ENCODE measurements at regions not wholly inside any gene's neighbourhood (a gene's known extent, or its start where the extent isn't known, plus 50 kb on each side); places are given as distances from the start of the nearest gene placed in this dataset.

- H3K27ac Mint-ChIP-seq: no peak overlapping the region
- DNase-seq (ENCODE audit: low spot score): no peak
- H3K27me3 Mint-ChIP-seq (ENCODE audit: low read depth): no peaks in the 10 kb centered on the region
- no peaks in the 10 kb centered on the region for H3K36me3 Mint-ChIP-seq (ENCODE audit: low read depth)
- no peaks in the 10 kb centered on the region for H3K4me1 Mint-ChIP-seq (ENCODE audit: low read depth)
- no peak overlapping the region for H3K4me3 Mint-ChIP-seq (ENCODE audit: low read depth)
- intact Hi-C loops (cut with micrococcal nuclease): loop anchor here (2.0 to 5.0 kb wide), 2 partner anchors 530 to 885 kb away; partner anchors contain the start of gene ZNF639
- no peaks in the 10 kb centered on the region for H3K9me3 Mint-ChIP-seq
Measured at GRCh38 chr3:178437236-178437635, 99.0 kb upstream of the KCNMB2 start.

GRCh38 chr3:178439504-178439903 is 96.7 kb upstream of the KCNMB2 start:
- no peaks in the 10 kb centered on the region for H3K4me1 Mint-ChIP-seq (ENCODE audit: low read depth)
- intact Hi-C loops (cut with micrococcal nuclease): loop anchor here (5.0 kb wide), 1 partner anchor 883 kb away; the partner anchor contains the start of gene ZNF639
- no peaks in the 10 kb centered on the region for H3K9me3 Mint-ChIP-seq
- no peaks in the 10 kb centered on the region for H3K27me3 Mint-ChIP-seq (ENCODE audit: low read depth)
- H3K4me3 Mint-ChIP-seq (ENCODE audit: low read depth): no peak overlapping the region
- H3K27ac Mint-ChIP-seq: no peak overlapping the region
- no peaks in the 10 kb centered on the region for H3K36me3 Mint-ChIP-seq (ENCODE audit: low read depth)
- no peak for DNase-seq (ENCODE audit: low spot score)

DNA sequence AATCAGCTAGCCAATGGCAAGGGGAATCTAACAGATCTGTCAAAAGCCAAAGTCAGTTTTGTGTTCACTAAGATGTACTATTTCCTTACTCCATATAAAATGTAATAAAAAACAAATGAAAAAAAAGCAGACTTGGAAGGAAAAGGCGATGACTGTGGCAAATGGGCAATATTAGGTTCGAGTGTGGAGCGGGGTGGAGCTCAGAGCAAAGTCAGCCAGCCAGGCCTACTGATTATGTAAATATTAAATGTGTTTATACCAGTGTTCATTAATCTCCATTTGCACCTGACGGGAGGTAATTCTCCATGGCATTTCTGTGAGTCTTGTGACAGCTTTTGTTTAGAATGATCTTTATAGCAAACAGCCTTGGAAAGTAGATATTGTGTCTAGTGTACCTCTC is 96.2 kb upstream of the KCNMB2 start:
- Mint-ChIP-seq H3K27ac (no peak overlapping the region), H3K36me3 (ENCODE audit: low read depth) (no peaks in the 10 kb centered on the region), H3K4me3 (ENCODE audit: low read depth) (no peak overlapping the region), H3K27me3 (ENCODE audit: low read depth) (no peaks in the 10 kb centered on the region), H3K9me3 (no peaks in the 10 kb centered on the region), H3K4me1 (ENCODE audit: low read depth) (no peaks in the 10 kb centered on the region)
- DNase-seq (ENCODE audit: low spot score): no peak
- intact Hi-C loops (cut with micrococcal nuclease): no loop called here

GRCh38 chr3:178443634-178444033 is 92.6 kb upstream of the KCNMB2 start:
- Mint-ChIP-seq H3K4me1 (ENCODE audit: low read depth) (no peaks in the 10 kb centered on the region), H3K9me3 (no peaks in the 10 kb centered on the region), H3K4me3 (ENCODE audit: low read depth) (no peak overlapping the region), H3K36me3 (ENCODE audit: low read depth) (no peaks in the 10 kb centered on the region), H3K27ac (no peak overlapping the region), H3K27me3 (ENCODE audit: low read depth) (no peaks in the 10 kb centered on the region)
- no peak for DNase-seq (ENCODE audit: low spot score)
- intact Hi-C loops (cut with micrococcal nuclease): no loop called here

DNA sequence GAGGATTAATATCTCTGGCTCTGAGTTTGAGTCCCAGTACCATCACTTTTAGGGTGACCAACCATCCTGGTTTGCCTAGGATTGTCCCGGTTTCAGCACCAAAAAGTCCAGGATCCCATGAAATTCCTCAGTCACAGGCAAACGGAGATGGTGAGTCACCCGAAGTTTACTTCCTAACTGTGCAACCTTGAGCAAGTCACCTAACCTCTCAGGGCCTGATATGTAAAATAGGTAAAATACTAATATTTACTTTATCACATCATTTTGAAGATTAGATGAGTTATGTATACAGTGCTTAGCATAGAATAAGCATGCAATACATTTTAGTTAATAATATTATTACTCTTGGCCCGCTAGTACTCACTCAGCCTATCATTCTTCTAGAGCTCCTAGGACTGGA is 91.1 kb upstream of the KCNMB2 start:
- DNase-seq (ENCODE audit: low spot score): no peak
- H3K4me1 Mint-ChIP-seq (ENCODE audit: low read depth): no peaks in the 10 kb centered on the region
- H3K4me3 Mint-ChIP-seq (ENCODE audit: low read depth): no peak overlapping the region
- no peaks in the 10 kb centered on the region for H3K36me3 Mint-ChIP-seq (ENCODE audit: low read depth)
- no peaks in the 10 kb centered on the region for H3K9me3 Mint-ChIP-seq
- H3K27ac Mint-ChIP-seq: no peak overlapping the region
- H3K27me3 Mint-ChIP-seq (ENCODE audit: low read depth): no peaks in the 10 kb centered on the region
- intact Hi-C loops (cut with micrococcal nuclease): no loop called here

GRCh38 chr3:178446059-178446458 is 90.2 kb upstream of the KCNMB2 start:
- no peak for DNase-seq (ENCODE audit: low spot score)
- no peak overlapping the region for H3K27ac Mint-ChIP-seq
- intact Hi-C loops (cut with micrococcal nuclease): no loop called here
- no peaks in the 10 kb centered on the region for H3K9me3 Mint-ChIP-seq
- no peaks in the 10 kb centered on the region for H3K4me1 Mint-ChIP-seq (ENCODE audit: low read depth)
- no peaks in the 10 kb centered on the region for H3K36me3 Mint-ChIP-seq (ENCODE audit: low read depth)
- H3K4me3 Mint-ChIP-seq (ENCODE audit: low read depth): no peak overlapping the region
- no peaks in the 10 kb centered on the region for H3K27me3 Mint-ChIP-seq (ENCODE audit: low read depth)

GRCh38 chr3:178450476-178450875 is 85.8 kb upstream of the KCNMB2 start:
- Mint-ChIP-seq H3K4me3 (ENCODE audit: low read depth) (no peak overlapping the region), H3K9me3 (no peaks in the 10 kb centered on the region), H3K36me3 (ENCODE audit: low read depth) (no peaks in the 10 kb centered on the region), H3K27me3 (ENCODE audit: low read depth) (no peaks in the 10 kb centered on the region), H3K27ac (no peak overlapping the region), H3K4me1 (ENCODE audit: low read depth) (no peaks in the 10 kb centered on the region)
- intact Hi-C loops (cut with micrococcal nuclease): no loop called here
- DNase-seq (ENCODE audit: low spot score): no peak

DNA sequence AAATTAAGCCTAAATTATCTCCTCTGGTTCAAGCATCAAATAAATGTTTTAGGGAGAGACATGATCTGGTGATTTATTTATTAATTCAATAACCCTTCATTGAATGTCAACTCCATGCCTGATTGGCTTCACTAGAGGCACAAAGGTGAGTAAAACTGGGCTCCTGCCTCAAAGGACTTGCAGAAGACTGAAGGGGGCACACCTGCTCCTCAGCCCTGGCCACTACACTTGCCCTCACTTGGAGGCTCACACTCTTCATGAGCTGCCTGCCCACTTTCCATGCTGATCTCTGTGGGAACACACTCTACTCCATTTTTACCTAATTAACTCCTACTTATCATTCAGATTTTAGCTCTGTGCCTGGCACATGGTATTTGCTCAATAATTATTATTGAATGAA is 84.4 kb upstream of the KCNMB2 start:
- Mint-ChIP-seq H3K36me3 (ENCODE audit: low read depth) (no peaks in the 10 kb centered on the region), H3K4me3 (ENCODE audit: low read depth) (no peak overlapping the region), H3K4me1 (ENCODE audit: low read depth) (no peaks in the 10 kb centered on the region), H3K27ac (no peak overlapping the region), H3K9me3 (no peaks in the 10 kb centered on the region), H3K27me3 (ENCODE audit: low read depth) (no peaks in the 10 kb centered on the region)
- intact Hi-C loops (cut with micrococcal nuclease): no loop called here
- no peak for DNase-seq (ENCODE audit: low spot score)

- DNase-seq (ENCODE audit: low spot score): no peak
- H3K9me3 Mint-ChIP-seq: no peaks in the 10 kb centered on the region
- intact Hi-C loops (cut with micrococcal nuclease): no loop called here
- H3K36me3 Mint-ChIP-seq (ENCODE audit: low read depth): no peaks in the 10 kb centered on the region
- no peaks in the 10 kb centered on the region for H3K27me3 Mint-ChIP-seq (ENCODE audit: low read depth)
- H3K4me1 Mint-ChIP-seq (ENCODE audit: low read depth): no peaks in the 10 kb centered on the region
- no peak overlapping the region for H3K27ac Mint-ChIP-seq
- H3K4me3 Mint-ChIP-seq (ENCODE audit: low read depth): no peak overlapping the region
Measured at GRCh38 chr3:178454726-178455125, 81.5 kb upstream of the KCNMB2 start.

DNA sequence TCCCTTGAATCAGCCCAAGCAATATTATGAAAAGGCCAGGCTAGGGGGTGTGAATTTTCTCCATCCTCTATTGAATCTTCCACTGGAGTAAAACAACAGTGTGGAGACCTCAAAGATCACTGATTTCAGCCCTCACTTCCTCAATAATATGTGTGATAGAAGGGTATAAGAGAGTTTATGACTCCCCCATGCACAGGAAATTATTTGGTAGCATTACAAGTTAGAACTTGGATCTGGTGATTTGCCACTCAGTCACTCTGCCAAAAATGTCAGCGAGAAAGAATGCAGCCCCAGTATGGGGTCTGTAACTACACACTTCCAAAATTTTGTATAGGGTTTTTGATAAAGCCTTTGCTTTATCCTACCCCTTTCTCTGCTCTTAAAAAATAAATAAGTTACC is 81.0 kb upstream of the KCNMB2 start:
- H3K36me3 Mint-ChIP-seq (ENCODE audit: low read depth): no peaks in the 10 kb centered on the region
- no peaks in the 10 kb centered on the region for H3K27me3 Mint-ChIP-seq (ENCODE audit: low read depth)
- intact Hi-C loops (cut with micrococcal nuclease): no loop called here
- no peak overlapping the region for H3K4me3 Mint-ChIP-seq (ENCODE audit: low read depth)
- DNase-seq (ENCODE audit: low spot score): no peak
- no peaks in the 10 kb centered on the region for H3K9me3 Mint-ChIP-seq
- no peak overlapping the region for H3K27ac Mint-ChIP-seq
- no peaks in the 10 kb centered on the region for H3K4me1 Mint-ChIP-seq (ENCODE audit: low read depth)

- intact Hi-C loops (cut with micrococcal nuclease): no loop called here
- Mint-ChIP-seq H3K36me3 (ENCODE audit: low read depth) (no peaks in the 10 kb centered on the region), H3K27me3 (ENCODE audit: low read depth) (no peaks in the 10 kb centered on the region), H3K4me1 (ENCODE audit: low read depth) (no peaks in the 10 kb centered on the region), H3K4me3 (ENCODE audit: low read depth) (no peak overlapping the region), H3K27ac (no peak overlapping the region), H3K9me3 (no peaks in the 10 kb centered on the region)
- no peak for DNase-seq (ENCODE audit: low spot score)
Measured at GRCh38 chr3:178455946-178456345, 80.3 kb upstream of the KCNMB2 start.

GRCh38 chr3:178456621-178457285 is 79.5 kb upstream of the KCNMB2 start:
- Mint-ChIP-seq H3K4me1 (ENCODE audit: low read depth) (no peaks in the 10 kb centered on the region), H3K4me3 (ENCODE audit: low read depth) (no peak overlapping the region), H3K27me3 (ENCODE audit: low read depth) (no peaks in the 10 kb centered on the region)

GRCh38 chr3:178457511-178457910 is 78.7 kb upstream of the KCNMB2 start:
- Mint-ChIP-seq H3K36me3 (ENCODE audit: low read depth) (no peaks in the 10 kb centered on the region), H3K27me3 (ENCODE audit: low read depth) (no peaks in the 10 kb centered on the region), H3K9me3 (no peaks in the 10 kb centered on the region), H3K27ac (no peak overlapping the region), H3K4me1 (ENCODE audit: low read depth) (no peaks in the 10 kb centered on the region), H3K4me3 (ENCODE audit: low read depth) (no peak overlapping the region)
- DNase-seq (ENCODE audit: low spot score): no peak
- intact Hi-C loops (cut with micrococcal nuclease): no loop called here

More at GRCh38 chr3:178456621-178457285, 79.5 kb upstream of the KCNMB2 start:
- Mint-ChIP-seq H3K9me3 (no peaks in the 10 kb centered on the region), H3K36me3 (ENCODE audit: low read depth) (no peaks in the 10 kb centered on the region), H3K27ac (no peak overlapping the region)
- intact Hi-C loops (cut with micrococcal nuclease): no loop called here
- DNase-seq (ENCODE audit: low spot score): no peak
